LoVo (cell line): ENCODE measurements at regions not wholly inside any gene's neighbourhood (a gene's known extent, or its start where the extent isn't known, plus 50 kb on each side); places are given as distances from the start of the nearest gene placed in this dataset.
A peak's percentile ranks its signal among the peaks of the same experiment; 100 is the strongest.

ENCODE experiments used
- DNase-seq: peaks from one replicate; pipeline ENCODE4 v3.0.0-alpha.2; 2016; ENCODE audit warnings: low spot score

DNA sequence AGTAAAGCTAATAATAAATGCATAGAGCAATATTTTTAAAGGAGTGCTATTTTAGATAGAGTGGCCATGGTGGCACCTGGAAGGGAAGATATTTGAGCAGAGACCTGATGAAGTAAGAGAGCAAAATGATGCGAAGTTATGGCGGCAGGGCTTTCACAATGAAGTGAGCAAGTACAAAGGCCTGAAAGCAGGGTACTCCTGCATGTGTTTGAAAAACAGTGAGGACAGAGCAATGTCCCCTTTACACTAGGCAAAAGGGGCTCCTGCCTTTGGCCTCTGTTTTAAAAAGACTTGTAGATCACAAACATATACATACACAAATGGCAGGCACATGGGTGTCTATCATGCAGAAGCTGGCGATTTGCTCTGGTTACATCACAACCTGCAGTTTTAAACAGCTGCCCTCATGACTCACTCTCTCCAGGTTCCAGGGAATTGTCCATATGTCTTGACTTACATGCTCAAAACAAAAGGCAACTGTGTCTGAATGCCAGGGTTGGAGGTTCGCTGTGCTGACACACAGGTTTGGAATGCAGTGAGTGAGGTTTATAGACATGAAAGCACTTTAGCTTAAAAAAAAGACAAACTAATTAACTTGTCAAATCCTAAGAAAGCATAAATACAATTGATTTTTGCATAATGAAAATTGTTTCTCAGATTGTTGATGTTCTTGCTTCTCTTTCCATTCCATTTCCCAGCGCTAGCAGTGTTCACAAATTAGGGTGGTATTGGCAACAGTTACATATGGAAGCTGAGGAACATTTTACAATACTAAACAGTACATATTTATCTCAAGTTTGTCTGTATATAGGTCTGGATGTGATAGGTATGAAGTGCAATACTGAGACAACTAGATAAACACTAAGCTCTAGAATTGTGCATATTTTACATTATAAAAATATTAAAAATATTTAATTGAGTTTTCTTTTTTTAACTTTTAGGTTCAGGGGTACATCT is 313.9 kb downstream of the BARHL2 start:
- DNase-seq = peak; percentile 89

DNA sequence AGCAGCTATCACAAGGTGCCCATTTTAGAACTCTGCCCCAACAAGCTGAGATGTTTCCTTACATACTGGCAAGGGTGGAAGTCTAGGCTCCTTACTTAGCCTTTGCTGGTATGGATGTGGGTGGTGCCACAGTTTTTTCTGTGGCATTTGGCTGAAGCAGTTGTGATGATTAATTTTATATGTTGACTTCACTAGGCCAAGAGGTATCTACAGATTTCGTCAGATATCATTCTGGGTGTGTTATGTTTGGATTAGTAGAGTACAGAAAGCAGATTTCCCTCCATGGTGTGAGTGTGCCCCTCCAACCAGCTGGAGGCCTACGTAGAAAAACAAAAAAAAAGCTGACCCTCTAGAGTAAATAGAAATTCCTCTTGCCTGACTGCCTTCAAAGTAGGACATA is 317.0 kb downstream of the BARHL2 start:
- DNase-seq = peak; percentile 6

DNA sequence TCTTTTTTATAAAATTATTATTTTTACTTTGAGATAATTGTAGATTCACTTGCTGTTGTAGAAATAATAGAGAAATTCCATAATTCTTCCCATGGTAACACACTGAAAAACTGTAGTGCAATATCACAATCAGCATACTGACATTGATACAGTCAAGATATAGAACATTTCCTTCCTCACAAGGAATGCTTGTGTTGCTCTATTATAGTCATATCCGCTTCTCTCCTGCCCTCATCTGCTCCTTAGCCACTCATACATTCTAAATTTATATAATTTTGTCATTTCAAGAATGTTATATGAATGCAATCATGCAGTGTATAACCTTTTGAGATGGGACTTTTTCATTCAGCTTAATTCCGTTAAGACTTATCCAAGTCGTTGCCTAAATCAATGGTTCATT is 320.2 kb downstream of the BARHL2 start:
- no peak for DNase-seq

DNA sequence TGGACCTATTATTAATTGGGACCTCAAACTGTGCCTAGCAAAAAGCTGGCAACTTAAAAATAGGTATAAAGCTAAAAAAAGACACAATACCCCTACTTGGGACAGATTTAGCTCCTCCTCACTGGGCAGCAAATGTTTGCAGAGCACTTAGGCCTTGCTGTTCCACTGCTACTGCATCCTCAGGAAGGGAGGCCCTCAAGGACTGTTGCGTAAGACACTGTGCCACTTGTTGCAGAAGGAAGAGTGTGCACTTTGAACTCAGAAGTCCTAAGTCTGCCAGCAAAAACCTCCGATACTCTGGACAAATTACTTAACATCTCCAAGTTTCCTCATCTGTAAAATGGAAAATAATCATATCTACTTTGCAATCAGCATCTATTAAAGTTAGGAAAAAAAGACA is 322.9 kb downstream of the BARHL2 start:
- DNase-seq = no peak

DNA sequence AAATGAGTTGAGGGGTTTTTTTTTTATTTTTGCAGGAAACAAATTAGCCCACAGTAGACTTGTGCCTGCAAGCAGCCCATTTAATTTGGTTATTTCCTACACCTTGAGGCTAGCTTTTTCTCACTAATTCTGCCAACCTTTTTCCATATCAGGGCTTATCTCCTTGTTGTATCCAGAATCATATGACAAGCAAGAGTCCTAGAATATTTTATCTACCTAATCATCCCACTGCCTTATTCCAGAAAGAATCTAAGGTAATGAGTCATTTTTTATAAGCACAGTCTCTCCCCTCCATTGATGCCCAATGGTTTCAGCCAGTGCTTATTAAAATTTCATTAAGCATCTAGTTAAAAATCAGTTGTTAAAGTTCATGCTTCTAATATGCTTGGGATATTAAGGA is 324.1 kb downstream of the BARHL2 start:
- no peak for DNase-seq

DNA sequence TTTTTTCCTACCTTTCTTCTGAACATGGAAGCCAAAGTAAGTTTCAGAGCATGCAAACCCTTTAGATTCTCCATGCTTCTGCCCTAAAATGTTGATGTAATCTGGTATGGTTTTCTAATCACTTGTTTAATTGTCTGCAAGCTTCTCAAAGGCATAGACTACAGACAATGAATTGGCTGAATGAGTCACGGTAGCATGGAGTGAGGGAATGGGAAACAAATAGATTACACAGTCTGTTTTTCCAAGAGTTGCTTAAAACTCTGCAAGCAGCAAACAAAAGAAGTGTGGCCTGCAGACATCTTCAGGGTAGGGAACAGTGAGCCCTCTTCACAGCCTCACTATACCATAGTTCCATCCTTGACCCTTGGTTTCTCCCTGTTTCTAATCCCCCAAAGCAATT is 326.0 kb downstream of the BARHL2 start:
- DNase-seq = no peak

DNA sequence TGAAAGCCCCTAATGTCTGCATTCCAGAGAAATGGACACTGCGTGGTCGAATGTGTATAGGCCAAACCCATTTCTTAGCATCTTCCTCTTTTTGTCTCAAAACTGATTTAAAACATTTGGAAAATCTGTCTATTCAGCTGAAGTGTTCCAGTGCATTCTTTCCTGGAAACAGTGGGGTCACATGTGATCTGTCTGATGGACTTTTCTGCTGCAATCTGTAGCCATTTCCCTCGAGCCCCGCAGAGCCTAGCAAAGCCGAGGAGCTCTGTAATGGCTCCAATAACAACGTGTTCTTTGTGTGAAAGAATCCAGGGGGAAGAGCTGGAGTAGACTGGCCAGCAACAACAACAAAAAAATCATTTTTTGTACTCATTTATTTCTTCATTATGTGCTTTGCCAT is 329.3 kb downstream of the BARHL2 start:
- DNase-seq = no peak

DNA sequence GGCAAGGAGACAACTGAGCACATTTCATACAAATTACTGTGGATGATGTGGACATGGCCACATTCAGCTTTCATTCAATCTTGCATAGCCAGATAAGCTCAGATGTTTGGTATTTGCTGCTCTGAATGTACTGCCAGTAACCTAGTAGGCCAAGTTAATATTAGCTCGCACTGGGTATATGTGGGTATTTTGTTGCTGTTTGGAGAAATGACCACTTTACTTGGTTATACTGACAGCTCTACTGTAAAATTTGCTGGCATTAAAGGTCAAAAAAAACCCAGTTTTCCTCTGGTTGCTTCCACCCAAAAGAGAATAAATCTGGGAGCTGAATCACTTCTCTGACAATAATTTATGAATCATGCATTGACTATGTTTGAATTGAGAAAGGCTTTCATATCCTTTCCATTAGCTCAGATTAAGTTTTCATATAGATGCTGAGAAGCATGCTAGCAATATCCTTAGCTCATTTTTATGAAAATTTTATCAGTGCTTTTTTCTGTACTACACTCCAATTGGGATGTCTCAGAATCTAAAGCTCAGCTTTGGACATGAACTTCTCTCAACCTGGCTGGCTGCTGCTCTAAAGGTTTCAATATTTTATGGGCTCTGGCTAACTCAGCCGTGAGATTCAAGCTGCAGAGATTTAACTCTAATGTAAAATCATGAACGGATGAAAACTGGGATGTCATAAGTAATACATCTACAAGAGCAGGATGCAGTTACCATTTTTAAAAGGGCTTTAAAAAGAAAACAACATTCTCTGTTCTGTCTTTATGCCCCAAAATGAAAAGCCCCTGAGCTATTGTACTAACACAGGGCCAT is 330.0 kb downstream of the BARHL2 start:
- DNase-seq = no peak

DNA sequence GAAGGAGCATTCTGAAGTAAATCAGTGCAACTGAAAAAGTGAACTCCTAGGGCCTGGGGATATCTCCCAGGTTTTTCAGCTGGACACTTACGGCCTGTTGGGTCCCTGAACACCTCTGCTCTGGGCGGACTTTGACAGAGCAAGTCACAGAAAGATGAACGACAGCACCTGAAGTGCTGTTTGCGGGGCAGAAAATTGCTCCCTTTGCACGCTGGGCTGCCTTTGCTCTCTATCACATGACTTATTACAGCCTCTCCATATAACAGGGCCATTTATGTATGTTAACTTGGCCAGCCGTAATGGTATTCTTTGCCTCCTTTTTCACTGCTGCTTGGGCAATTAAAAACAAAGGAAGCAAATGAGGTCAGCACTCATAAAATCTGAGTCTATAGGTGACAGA is 332.9 kb downstream of the BARHL2 start:
- DNase-seq = no peak

DNA sequence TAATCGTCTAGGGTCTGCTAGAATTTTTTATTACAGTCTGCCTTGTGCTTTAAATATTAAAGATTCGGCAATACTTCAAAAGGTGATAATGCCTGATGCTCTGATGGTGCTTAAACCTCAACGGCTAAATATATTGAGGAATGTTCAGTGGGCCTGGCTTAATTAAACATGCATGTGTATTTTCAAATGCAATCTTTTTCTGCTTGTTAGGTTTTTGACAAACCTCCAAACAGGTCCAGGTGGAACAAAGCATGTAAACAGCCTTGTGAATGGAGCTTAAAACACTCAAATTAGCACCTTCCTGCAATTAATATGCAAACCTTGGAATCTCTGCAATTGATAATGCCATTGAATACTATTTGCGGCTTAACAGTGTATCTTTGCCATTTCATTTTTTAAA is 334.9 kb downstream of the BARHL2 start:
- DNase-seq = no peak

DNA sequence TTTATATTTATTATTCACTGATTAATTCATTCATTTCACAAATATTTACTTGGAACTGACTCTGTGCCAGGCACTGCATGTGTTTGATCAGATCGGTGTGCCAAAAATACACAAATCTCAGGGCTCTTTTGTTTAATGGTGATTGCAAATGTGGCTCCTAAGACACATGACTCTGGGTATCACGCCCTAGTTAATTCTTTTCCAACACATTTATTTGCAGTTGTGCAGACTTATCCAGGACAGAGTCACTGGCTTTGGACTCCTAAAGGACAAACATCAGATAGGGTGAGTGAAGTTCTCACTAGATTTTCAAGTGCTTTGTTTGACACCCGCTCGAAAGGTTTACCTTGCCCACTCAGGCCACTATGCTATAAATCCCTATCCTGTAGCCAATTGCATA is 335.5 kb downstream of the BARHL2 start:
- no peak for DNase-seq

DNA sequence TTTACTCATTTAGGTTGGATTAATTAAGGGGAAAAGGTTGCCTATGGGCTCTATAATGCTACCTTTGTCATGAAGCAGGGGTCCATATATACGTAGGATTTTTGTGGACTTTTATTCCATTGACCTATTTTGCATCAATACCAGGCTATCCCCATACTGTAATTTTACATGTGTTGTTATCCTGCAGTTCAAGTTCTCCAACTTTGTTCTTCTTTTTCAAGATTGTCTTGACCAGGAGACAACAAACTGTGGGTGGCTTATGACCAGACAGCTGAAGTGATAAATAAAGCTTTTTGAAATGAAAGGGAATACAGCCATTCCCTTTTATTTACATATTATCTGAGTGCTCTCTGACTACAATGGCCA is 345.7 kb downstream of the BARHL2 start:
- no peak for DNase-seq

DNA sequence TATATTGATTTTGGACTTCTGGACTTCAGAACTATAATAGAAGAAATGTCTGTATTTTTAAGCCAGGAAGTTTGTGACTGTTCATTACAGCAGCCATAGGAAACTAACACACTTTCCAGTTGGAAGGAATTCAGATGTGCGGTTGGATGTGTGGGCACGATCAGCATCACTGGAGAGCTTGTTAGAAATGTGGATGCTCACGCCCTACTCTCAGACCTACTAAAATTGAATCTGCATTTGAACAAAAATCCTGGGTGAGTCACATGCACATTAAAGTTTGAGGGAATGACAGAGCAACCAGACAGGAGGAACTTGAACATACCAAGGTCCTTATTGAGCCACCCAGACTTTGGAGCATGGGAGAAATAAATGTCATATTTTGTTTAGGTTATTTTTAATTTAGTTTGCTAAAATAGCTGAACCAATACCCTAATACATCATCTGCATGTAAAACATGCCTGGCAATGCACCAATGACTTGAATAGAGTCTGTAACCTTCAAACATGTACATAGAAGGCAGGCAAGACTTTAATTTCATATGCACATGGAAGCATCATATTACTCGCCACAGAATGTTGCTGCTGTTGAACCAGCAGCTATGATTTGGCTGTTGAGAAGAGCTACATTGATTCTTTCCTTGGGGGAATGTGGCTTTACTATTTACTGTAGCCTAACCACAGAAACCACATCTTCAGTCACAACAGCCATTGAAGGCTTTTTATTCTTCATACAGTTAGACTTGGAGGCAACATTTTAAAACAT is 346.2 kb downstream of the BARHL2 start:
- DNase-seq = no peak

DNA sequence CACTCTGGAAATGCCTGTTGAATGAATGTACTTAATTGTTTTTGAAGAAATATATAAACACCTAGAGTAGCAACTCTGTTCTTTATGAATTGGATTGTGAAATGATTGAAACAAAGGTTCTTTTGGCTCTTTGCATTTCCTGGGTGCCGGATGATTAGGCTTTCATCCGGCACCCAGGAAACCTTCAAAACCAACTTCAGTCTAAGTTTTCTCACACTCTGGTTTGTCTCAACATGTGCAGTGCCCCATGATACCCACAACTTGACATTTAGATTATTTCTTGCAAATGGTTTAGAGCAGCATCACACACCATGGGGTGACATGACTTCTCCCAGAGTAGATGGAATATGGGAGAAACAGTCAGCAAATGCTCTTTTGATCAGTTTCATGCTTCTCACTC is 354.9 kb downstream of the BARHL2 start:
- no peak for DNase-seq

DNA sequence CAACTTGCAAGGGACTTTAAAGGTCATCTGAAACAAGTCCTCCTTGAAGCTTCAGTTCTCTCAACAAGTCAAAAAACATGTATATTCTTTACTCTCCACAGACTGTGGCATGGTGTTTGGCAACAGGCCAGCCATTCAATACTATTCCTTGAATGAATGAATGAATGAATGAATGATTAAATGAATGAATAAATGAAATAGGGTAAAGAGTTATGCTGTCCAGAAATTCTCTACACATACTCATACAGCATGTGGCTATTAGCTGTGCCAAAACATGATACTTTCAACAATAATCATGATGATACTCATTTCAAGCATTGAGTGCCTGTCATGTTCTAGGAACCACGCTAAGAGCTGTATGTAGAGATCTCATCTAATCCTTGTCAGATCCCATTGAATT is 356.1 kb downstream of the BARHL2 start:
- DNase-seq = no peak

DNA sequence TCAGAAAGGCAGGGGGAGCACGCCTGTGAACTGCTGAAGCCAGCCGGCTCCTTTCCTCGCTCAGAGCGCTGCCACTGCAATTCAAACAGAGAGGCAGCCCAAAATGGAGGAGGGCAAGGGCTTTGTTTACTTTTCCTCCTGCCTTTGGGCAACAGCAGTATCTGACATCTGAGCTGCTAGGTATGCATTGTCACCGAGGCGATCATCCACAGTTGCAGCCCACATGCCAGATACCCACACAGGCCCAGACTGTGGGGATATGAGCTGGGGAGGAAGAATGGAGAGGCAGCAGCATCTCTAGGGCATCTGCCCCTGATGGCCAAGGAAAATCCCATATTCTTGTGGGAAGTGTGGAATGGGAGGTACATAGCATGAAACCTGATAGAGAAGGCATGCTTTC is 357.1 kb downstream of the BARHL2 start:
- DNase-seq = no peak

DNA sequence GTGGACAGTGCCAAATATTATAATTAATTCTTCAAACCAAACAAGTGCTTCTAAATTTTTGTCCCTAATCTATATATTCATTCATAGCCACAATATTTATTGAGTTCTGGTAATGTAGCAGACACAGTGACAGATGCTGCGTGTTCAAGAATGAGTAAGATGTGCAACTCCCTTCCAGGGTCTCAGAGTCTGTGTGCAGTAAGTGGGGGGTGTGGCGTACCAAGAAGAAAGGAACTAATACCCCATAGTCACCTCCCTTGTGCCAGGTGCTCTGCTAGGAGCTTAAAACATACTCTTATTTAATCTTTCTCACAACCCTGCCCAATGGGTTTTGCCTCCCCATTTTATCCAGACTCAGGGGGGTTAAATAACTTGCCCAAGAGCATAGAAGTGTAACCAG is 358.7 kb downstream of the BARHL2 start:
- no peak for DNase-seq

DNA sequence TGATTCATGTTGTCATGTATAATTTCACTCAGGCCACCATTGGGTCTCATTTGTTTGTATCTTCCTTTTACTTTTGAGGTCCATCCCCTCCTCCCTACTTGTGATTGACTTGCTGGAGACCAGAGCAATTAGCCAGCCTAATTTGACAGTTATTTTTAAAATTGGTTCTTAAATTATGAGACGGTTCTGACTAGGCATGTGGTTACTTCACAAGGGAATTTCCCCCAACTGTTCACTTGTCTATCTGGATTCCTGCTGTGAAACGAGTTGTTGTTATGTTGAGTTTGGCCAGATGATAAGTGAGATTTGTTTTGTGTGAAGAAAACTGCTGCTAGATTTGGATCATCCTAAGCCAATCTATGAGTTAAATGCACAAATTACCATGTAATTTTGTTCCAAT is 359.1 kb downstream of the BARHL2 start:
- no peak for DNase-seq

DNA sequence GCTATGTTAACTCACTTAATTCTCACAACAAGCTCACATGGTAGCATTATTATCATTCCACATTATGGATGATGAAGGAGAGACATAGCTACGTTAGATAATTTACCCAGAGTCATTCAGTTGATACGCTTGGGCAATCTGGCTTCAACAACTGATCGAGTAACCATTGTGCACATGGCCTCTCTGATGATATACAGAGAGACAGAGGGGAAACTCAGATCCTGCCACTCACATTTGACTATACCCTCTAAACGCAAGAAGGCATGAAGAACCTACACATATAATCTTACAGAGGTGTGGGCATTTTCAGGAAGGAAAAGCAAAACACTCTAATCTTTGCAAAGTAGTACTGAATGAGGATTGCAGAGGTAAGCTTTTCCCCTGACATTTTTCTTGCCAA is 360.1 kb downstream of the BARHL2 start:
- DNase-seq = no peak

DNA sequence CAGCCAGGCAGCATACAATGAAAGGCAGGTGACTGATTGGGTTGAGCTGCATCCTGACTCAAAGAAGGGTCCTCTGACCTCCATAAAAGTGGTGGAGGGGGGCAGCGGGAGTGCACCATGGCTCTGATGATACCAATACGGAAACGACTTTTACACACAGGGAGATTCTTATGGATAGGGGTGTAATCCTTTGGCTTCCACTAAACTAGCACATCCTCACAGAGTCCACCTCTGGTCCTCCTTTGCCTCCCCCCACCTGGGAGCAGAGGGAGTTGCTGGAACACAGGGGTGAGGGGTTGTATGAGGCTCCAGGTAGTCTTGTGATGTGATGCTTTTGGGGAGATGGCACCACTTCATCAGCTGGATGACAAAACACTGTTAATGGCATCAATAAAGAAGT is 361.0 kb downstream of the BARHL2 start:
- DNase-seq = no peak

DNA sequence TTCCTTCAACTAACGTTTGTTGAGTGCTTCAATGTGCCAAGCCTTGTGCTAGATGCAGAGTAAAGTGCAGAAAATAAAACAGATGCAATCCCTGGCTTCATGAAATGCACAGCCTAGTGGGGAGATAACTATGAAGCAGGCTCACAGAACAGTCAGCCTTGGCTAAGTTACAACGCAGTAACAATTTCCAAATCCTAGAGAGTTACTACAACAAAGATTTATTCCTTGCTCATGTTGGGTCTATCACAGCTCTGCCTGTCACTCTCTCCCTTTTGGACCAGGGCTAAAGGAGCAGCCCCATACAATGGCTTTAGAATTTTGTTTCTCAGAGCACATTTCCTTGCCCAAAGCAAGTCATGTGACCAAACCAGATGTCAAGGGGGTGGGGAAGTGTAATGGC is 359.8 kb downstream of the ZNF326 start:
- no peak for DNase-seq

DNA sequence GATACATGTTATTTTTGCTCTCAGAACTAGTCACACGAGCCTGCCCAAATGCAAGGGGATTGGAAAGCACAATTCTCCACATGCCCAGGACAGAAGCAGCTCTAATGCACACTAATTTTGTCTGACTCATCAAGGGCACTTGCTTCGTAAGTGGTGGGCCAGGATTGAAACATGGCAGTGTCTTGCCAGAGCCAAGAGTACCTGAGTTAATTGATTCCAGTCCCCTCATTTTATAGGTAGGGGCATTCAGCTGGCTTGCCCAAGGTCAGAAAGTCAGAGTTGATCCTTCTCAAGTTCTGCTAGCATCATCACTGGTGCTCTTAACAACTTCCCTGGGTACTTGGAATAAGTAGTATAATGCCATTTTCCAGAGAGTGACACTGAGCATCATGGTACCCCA is 356.1 kb downstream of the ZNF326 start:
- DNase-seq = no peak

DNA sequence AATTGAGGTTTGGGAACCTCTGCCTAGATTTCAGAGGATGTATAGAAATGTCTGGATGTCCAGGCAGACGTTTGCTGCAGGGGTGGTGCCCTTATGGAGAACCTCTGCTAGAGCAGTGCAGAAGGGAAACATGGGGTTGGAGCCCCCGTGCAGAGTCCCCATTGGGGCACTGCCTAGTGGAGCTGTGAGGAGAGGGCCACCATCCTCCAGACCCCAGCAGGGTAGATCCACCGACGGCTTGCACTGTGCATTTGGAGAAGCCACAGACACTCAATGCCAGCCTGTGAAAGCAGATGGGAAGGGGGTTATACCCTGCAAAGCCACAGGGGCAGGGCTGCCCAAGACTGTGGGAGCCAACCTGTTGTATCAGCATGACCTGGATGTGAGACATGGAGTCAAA is 354.6 kb downstream of the ZNF326 start:
- no peak for DNase-seq
